T47D (cell line): ENCODE measurements at regions not wholly inside any gene's neighbourhood (a gene's known extent, or its start where the extent isn't known, plus 50 kb on each side); places are given as distances from the start of the nearest gene placed in this dataset.
"Not testable (repeated sequence)": the region's sequence is repeated elsewhere in the genome, so short reads cannot be mapped to it uniquely, and the experiment has no call there.

ENCODE experiments used
- DNase-seq, 2 experiments: peaks; one replicate each; pipeline versions ENCODE4 v3.0.0 to v3.0.0-alpha.2; 2011 to 2012; ENCODE audit warnings: low read depth in 1 of 2, low spot score in 1 of 2
- JUND ChIP-seq: IDR thresholded peaks from 2 replicates; pipeline ENCODE4 v1.6.1; 2012; ENCODE audit warnings: low read depth
- in situ Hi-C: cut with HindIII; loops from 2 replicates; pipeline ENCODE4 v1.10.0; 2016; ENCODE audit warnings: low sequenced_read_pairs, low pct_unique_long_range_greater_than_20kb

GRCh38 chr2:109059474-109060165 is 69.4 kb upstream of the SH3RF3 start:
- no peak for DNase-seq
- TF ChIP-seq JUND, result no peak
- in situ Hi-C loops, result no loop called here

GRCh38 chr2:109058802-109059201 is 69.8 kb upstream of the EDAR start:
- in situ Hi-C loops, result no loop called here
- TF ChIP-seq JUND, result no peak
- no peak for DNase-seq

GRCh38 chr2:109058191-109058632 is 69.2 kb upstream of the EDAR start:
- DNase-seq, result no peak
- TF ChIP-seq JUND, result no peak
- in situ Hi-C loops, result no loop called here

- no peak for TF ChIP-seq JUND
- no peak for DNase-seq
- in situ Hi-C loops, result no loop called here
Measured at GRCh38 chr2:109057686-109058085, 68.7 kb upstream of the EDAR start.

- no peak for DNase-seq
- in situ Hi-C loops, result no loop called here
- no peak for TF ChIP-seq JUND
Measured at GRCh38 chr2:109055435-109055834, 66.4 kb upstream of the EDAR start.

GRCh38 chr2:109054865-109055264 is 65.8 kb upstream of the EDAR start:
- DNase-seq, result no peak
- TF ChIP-seq JUND, result no peak
- in situ Hi-C loops, result no loop called here

GRCh38 chr2:109053716-109054115 is 64.7 kb upstream of the EDAR start:
- no peak for DNase-seq
- no peak for TF ChIP-seq JUND
- in situ Hi-C loops, result no loop called here

- TF ChIP-seq JUND, result no peak
- in situ Hi-C loops, result no loop called here
- no peak for DNase-seq
Measured at GRCh38 chr2:109052922-109053321, 63.9 kb upstream of the EDAR start.

GRCh38 chr2:109049022-109049421 is 60.0 kb upstream of the EDAR start:
- no peak for DNase-seq
- in situ Hi-C loops, result no loop called here
- TF ChIP-seq JUND, result no peak

GRCh38 chr2:109048163-109048562 is 59.1 kb upstream of the EDAR start:
- no peak for DNase-seq
- TF ChIP-seq JUND, result no peak
- in situ Hi-C loops, result no loop called here

- DNase-seq, in situ Hi-C loops: not testable (repeated sequence)
Measured at GRCh38 chr2:109047569-109047968, 58.5 kb upstream of the EDAR start.

- TF ChIP-seq JUND, result no peak
- in situ Hi-C loops, result no loop called here
Measured at GRCh38 chr2:109046925-109047508, 58.0 kb upstream of the EDAR start.

GRCh38 chr2:109045505-109045904 is 56.5 kb upstream of the EDAR start:
- in situ Hi-C loops, result no loop called here
- no peak for DNase-seq
- TF ChIP-seq JUND, result no peak

More at GRCh38 chr2:109046925-109047508, 58.0 kb upstream of the EDAR start:
- DNase-seq, result peak in 1 of 2 experiments; percentile 9

- in situ Hi-C loops, result no loop called here
- TF ChIP-seq JUND, result no peak
- DNase-seq, result no peak
Measured at GRCh38 chr2:109038992-109039391, 50.0 kb upstream of the EDAR start.
